GM12878 (cell line): ENCODE measurements at regions not wholly inside any gene's neighbourhood (a gene's known extent, or its start where the extent isn't known, plus 50 kb on each side); places are given as distances from the start of the nearest gene placed in this dataset.

ENCODE experiments used
- ATAC-seq: fragments of 200-7000 bp; cut with Tn5 transposase; 3 replicates; pipeline ENCODE4 v1.9.1; 2020; ENCODE audit warnings: mild to moderate bottlenecking, moderate library complexity
- BruUV-seq: library from RNA; stranded (reverse); fragments of 400-500 nt; replicated peaks from 2 replicates; lab custom pipeline; 2021; lab: Mats Ljungman, UMichigan
- CTCF ChIA-PET: fragments of 300-600 bp; sonication (Branson Sonifier 250); formaldehyde crosslinking; extraction: SDS; loops from one replicate; lab custom pipeline; 2021; ENCODE audit warnings: inconsistent platforms; lab: Yijun Ruan, JAX
- POLR2A ChIA-PET: fragments of 350-600 bp; formaldehyde crosslinking; extraction: SDS; loops from one replicate; lab custom pipeline; 2021; ENCODE audit warnings: inconsistent platforms; lab: Charles Lee
- RAD21 ChIA-PET: fragments of 300-600 bp; sonication (Branson Sonifier 250); formaldehyde crosslinking; loops from one replicate; lab custom pipeline; 2023; ENCODE audit warnings: antibody characterized with exemption; ENCODE audit not compliant: unreplicated experiment; lab: Charles Lee
- SMC1A ChIA-PET: fragments of 300-600 bp; sonication (Branson Sonifier 250); formaldehyde crosslinking; loops from one replicate; lab custom pipeline; 2023; ENCODE audit not compliant: unreplicated experiment, uncharacterized antibody; lab: Charles Lee
- DNase-seq: peaks from one replicate; pipeline ENCODE4 v3.0.0-alpha.2; 2011; ENCODE audit warnings: low read depth, low spot score
- FAIRE-seq: peaks from 3 replicates; lab custom pipeline; 2011; peaks lifted over from hg19 to GRCh38; lab: Jason Lieb, UNC
- H2AFZ ChIP-seq: 2 replicates; pipeline ENCODE4 v1.6.0; 2011; ENCODE audit warnings: low read depth, low read length, control low read depth; ENCODE audit not compliant: control insufficient read depth
- H3K27ac ChIP-seq: 2 replicates; pipeline ENCODE4 v1.5.1; 2011; ENCODE audit warnings: control low read depth; ENCODE audit not compliant: control insufficient read depth, insufficient read depth
- H3K27me3 ChIP-seq, 2 experiments: replicated peaks in 1 of 2; 2 replicates each; pipeline versions ENCODE4 v1.6.0 to v1.6.1; 2011; ENCODE audit warnings: low read length in 1 of 2; ENCODE audit not compliant: control insufficient read depth in 2 of 2, insufficient read depth in 2 of 2
- H3K36me3 ChIP-seq, 2 experiments: 2 replicates each; pipeline ENCODE4 v1.5.1; 2011; ENCODE audit warnings: low read length in 1 of 2; ENCODE audit not compliant: control insufficient read depth in 2 of 2, insufficient read depth in 2 of 2
- H3K4me1 ChIP-seq: 2 replicates; pipeline ENCODE4 v1.6.1; 2011; ENCODE audit warnings: mild to moderate bottlenecking, low read length, moderate library complexity, mixed read lengths; ENCODE audit not compliant: control insufficient read depth, insufficient read depth
- H3K4me2 ChIP-seq: 2 replicates; pipeline ENCODE4 v1.6.0; 2011; ENCODE audit warnings: control low read depth; ENCODE audit not compliant: control insufficient read depth, insufficient read depth
- H3K4me3 ChIP-seq: fragments of 200-600 bp; sonication (generic); 2 replicates; pipeline ENCODE4 v1.5.1; 2016
- H3K79me2 ChIP-seq: 2 replicates; pipeline ENCODE4 v1.6.0; 2011; ENCODE audit warnings: low read length; ENCODE audit not compliant: control insufficient read depth, insufficient read depth
- H3K9ac ChIP-seq: 2 replicates; pipeline ENCODE4 v1.8.0; 2011; ENCODE audit warnings: low read length, control low read depth, mixed read lengths; ENCODE audit not compliant: control insufficient read depth, insufficient read depth
- H3K9me3 ChIP-seq: replicated peaks from 3 replicates; pipeline ENCODE4 v1.5.1; 2011; ENCODE audit warnings: mild to moderate bottlenecking, low read length; ENCODE audit not compliant: control insufficient read depth, insufficient read depth
- H4K20me1 ChIP-seq: 2 replicates; pipeline ENCODE4 v1.6.0; 2011; ENCODE audit not compliant: control insufficient read depth, insufficient read depth
- EGR1 ChIP-seq, 2 experiments: IDR thresholded peaks; 1 replicate in 1 of 2; 2 replicates in 1 of 2; pipeline ENCODE4 v1.6.1; 2011 to 2012; ENCODE audit warnings: low read depth in 2 of 2, low read length in 2 of 2, borderline replicate concordance in 1 of 2, mild to moderate bottlenecking in 1 of 2, moderate library complexity in 1 of 2
- ETV6 ChIP-seq, 2 experiments: fragments of 450-650 bp in 1 of 2; IDR thresholded peaks in 1 of 2; conservative IDR thresholded peaks in 1 of 2; 2 replicates each; pipeline ENCODE4 v1.6.1; 2014; ENCODE audit warnings: antibody characterized with exemption in 1 of 2, borderline replicate concordance in 1 of 2, low read depth in 1 of 2, mild to moderate bottlenecking in 1 of 2, moderate library complexity in 1 of 2
- MEF2A ChIP-seq: IDR thresholded peaks from 2 replicates; pipeline ENCODE4 v1.6.1; 2011; ENCODE audit warnings: low read depth, mild to moderate bottlenecking, low read length, moderate library complexity; ENCODE audit not compliant: insufficient read depth
- SUPT20H ChIP-seq: IDR thresholded peaks from 2 replicates; pipeline ENCODE4 v1.6.1; 2011; ENCODE audit warnings: low read depth, mild to moderate bottlenecking, low read length, moderate library complexity, borderline replicate concordance; ENCODE audit not compliant: control insufficient read depth
- WGBS: methylation state at CpG from one replicate; pipeline ENCODE4 v1.1.6; 2016; ENCODE audit warnings: low lambda C conversion rate; ENCODE audit not compliant: insufficient replicate concordance, insufficient coverage; ENCODE audit errors: missing lambda C conversion rate; 5-methylcytosine and 5-hydroxymethylcytosine counted together
- in situ Hi-C: fragments of 300-500 bp; cut with MboI; formaldehyde crosslinking; loops from 9 replicates; pipeline ENCODE4 v1.14.3; 2018; ENCODE audit warnings: mixed read lengths
- intact Hi-C: fragments of 100-400 bp; cut with micrococcal nuclease; formaldehyde crosslinking; loops from one replicate; pipeline ENCODE4 v1.14.2; 2022; ENCODE audit not compliant: unreplicated experiment
- TF ChIP-seq, protein P1 (sequence below): IDR thresholded peaks from 2 replicates; pipeline ENCODE4 v1.6.1; 2011; ENCODE audit warnings: borderline replicate concordance, low read depth, mild to moderate bottlenecking, moderate library complexity, low read length; ENCODE audit not compliant: insufficient read depth, poor library complexity, severe bottlenecking

DNA sequence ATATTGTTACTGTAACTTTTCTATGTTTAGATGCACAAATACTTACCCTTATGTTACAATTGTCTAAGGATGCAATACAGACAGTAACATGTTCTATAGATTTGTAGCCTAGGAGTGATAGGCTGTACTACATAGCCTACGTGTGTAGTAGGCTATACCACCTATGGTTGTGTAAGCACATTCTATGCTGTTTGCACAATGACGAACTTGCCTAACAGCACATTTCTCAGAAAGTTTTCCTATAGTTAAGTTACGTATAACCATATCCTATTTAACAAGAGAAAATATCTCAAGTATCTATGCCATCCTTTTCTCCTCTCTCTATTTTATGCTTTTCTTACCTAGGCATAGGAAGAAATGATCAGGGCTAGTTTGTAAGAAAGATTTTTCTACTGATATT lies 710.8 kb upstream of the HTR2C start:
- Histone ChIP-seq H3K36me3 (no peaks in the 10 kb centered on the region), H3K4me2 (no peak overlapping the region), H4K20me1 (no peaks in the 10 kb centered on the region), H3K9ac (no peak overlapping the region), H3K27ac (no peak overlapping the region), H2AFZ (no peak overlapping the region), H3K79me2 (no peaks in the 10 kb centered on the region), H3K4me3 (no peak overlapping the region), H3K9me3 (no peaks in the 10 kb centered on the region)
- BruUV-seq = no TSS peak
- ATAC-seq (no peak), FAIRE-seq (no peak), DNase-seq (no peak)
- CTCF ChIA-PET = no interaction called here
- in situ Hi-C loops (no loop called here), intact Hi-C loops (no loop called here)
- WGBS = 24% methylated on average over 3 of the region's 3 CpGs
- RAD21 ChIA-PET = no interaction called here
- POLR2A ChIA-PET = no interaction called here
- SMC1A ChIA-PET = no interaction called here
- TF ChIP-seq ETV6 (conservative IDR thresholded peaks at IDR 0.05 in 1 of 2, IDR thresholded peaks at IDR 0.05 in 1 of 2; ENCODE audit: borderline replicate concordance in 1 of 2, low read depth in 1 of 2) (no peak), SUPT20H (no peak)
- TF ChIP-seq, all 136 proteins: peak for 0
- Histone ChIP-seq H3K4me1 (no peaks in the 10 kb centered on the region), H3K27me3 (no peaks in the 10 kb centered on the region)

DNA sequence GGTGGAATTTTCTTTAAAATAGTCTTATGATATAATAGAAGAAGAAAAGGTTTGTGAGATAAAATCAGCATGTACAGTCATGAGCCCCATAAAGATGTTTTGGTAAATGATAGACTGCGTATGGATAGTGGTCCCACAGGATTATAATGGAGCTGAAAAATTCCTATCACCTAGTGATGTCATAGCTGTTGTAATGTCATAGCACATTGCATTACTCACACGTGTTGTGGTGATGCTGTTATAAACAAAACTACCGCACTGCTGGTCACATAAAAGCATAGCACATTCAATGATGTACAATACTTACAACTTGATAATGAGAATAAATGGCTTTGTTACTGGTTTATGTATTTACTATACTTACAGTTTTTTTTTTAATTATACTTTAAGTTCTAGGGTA lies 715.2 kb upstream of the HTR2C start:
- RAD21 ChIA-PET = no interaction called here
- FAIRE-seq = no peak
- Histone ChIP-seq H3K9ac (no peak overlapping the region), H3K27me3 (no peaks in the 10 kb centered on the region), H2AFZ (no peak overlapping the region), H3K4me3 (no peak overlapping the region), H3K36me3 (no peaks in the 10 kb centered on the region), H4K20me1 (no peaks in the 10 kb centered on the region), H3K4me1 (no peaks in the 10 kb centered on the region), H3K27ac (no peak overlapping the region), H3K4me2 (no peak overlapping the region), H3K9me3 (no peaks in the 10 kb centered on the region), H3K79me2 (no peaks in the 10 kb centered on the region)
- CTCF ChIA-PET = no interaction called here
- 42% methylated on average over 3 of the region's 3 CpGs for WGBS
- no peak for DNase-seq
- POLR2A ChIA-PET = no interaction called here
- ATAC-seq = no peak
- in situ Hi-C loops (no loop called here), intact Hi-C loops (no loop called here)
- SMC1A ChIA-PET = interaction anchor here (1.4 kb wide), 1 partner anchor 9 kb away, joined by 3 read pairs; no protein-coding TSS in a partner anchor
- TF ChIP-seq, protein P1, sequence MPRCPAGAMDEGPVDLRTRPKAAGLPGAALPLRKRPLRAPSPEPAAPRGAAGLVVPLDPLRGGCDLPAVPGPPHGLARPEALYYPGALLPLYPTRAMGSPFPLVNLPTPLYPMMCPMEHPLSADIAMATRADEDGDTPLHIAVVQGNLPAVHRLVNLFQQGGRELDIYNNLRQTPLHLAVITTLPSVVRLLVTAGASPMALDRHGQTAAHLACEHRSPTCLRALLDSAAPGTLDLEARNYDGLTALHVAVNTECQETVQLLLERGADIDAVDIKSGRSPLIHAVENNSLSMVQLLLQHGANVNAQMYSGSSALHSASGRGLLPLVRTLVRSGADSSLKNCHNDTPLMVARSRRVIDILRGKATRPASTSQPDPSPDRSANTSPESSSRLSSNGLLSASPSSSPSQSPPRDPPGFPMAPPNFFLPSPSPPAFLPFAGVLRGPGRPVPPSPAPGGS = no peak
- TF ChIP-seq EGR1 (IDR thresholded peaks at IDR 0.05; ENCODE audit: borderline replicate concordance in 1 of 2, low read depth in 2 of 2, low read length in 2 of 2) (no peak), MEF2A (no peak)
- BruUV-seq = no TSS peak
